ENCODE measurements at regions not wholly inside any gene's neighbourhood (a gene's known extent, or its start where the extent isn't known, plus 50 kb on each side); places are given as distances from the start of the nearest gene placed in this dataset.

DNA sequence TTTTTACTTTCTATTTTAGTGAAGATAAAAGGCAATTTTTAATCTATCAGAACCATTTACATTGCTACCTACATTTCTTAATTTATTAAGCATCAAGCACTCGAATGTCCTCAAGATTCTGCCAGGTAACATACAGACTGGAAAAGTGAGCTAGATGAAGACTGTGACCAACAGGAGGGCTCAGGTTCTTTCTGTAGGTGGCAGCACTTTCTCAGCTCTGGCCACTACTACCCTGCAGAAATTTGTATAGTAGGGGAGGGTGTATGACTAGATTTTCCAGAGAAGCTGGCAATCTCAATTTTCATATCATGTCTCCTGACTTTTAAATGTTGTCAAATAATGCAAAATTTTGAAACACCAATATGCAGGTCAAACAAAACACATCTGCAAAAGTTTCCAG, 165.0 kb upstream of the SUCLG2 start:
- H4K20me1 ChIP-seq (replicated peaks; ENCODE audit: control insufficient read depth, extremely low read depth, insufficient read depth, low read length) = no peaks in the 10 kb centered on the region
- H3K27ac ChIP-seq (ENCODE audit: insufficient read depth, low read depth, low read length) = no peak overlapping the region
- intact Hi-C loops (cut with micrococcal nuclease) (no loop called here), dilution Hi-C loops (cut with MboI; ENCODE audit: extremely low pct_ligation_motif_present, low sequenced_read_pairs) (no loop called here)
- TF ChIP-seq GATA2 (IDR thresholded peaks at IDR 0.05; ENCODE audit: insufficient read depth, insufficient read length, low read depth, low read length) = no peak
- no peak for TF ChIP-seq EZH2 (IDR thresholded peaks at IDR 0.05; ENCODE audit: borderline replicate concordance, low read depth, low read length, severe bottlenecking)
- TF ChIP-seq MYC (IDR thresholded peaks at IDR 0.05; ENCODE audit: low read depth, low read length) = no peak
- no peak for TF ChIP-seq FOS (IDR thresholded peaks at IDR 0.05; ENCODE audit: borderline replicate concordance, insufficient read depth, low read length)
- no peak for TF ChIP-seq POLR2AphosphoS5 (IDR thresholded peaks at IDR 0.05; ENCODE audit: insufficient read depth, low read depth, low read length)
- TF ChIP-seq, protein P1, sequence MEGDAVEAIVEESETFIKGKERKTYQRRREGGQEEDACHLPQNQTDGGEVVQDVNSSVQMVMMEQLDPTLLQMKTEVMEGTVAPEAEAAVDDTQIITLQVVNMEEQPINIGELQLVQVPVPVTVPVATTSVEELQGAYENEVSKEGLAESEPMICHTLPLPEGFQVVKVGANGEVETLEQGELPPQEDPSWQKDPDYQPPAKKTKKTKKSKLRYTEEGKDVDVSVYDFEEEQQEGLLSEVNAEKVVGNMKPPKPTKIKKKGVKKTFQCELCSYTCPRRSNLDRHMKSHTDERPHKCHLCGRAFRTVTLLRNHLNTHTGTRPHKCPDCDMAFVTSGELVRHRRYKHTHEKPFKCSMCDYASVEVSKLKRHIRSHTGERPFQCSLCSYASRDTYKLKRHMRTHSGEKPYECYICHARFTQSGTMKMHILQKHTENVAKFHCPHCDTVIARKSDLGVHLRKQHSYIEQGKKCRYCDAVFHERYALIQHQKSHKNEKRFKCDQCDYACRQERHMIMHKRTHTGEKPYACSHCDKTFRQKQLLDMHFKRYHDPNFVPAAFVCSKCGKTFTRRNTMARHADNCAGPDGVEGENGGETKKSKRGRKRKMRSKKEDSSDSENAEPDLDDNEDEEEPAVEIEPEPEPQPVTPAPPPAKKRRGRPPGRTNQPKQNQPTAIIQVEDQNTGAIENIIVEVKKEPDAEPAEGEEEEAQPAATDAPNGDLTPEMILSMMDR (IDR thresholded peaks at IDR 0.05; ENCODE audit: extremely low read depth in 1 of 2, insufficient read depth in 1 of 2, low read depth in 1 of 2, low read length in 2 of 2) = no peak
- no peak for TF ChIP-seq JUN (IDR thresholded peaks at IDR 0.05; ENCODE audit: borderline replicate concordance, insufficient read depth, insufficient read length, low read depth)
- no peak for TF ChIP-seq POLR2A (IDR thresholded peaks at IDR 0.05; ENCODE audit: low read depth, low read length)
- TF ChIP-seq, protein P2, sequence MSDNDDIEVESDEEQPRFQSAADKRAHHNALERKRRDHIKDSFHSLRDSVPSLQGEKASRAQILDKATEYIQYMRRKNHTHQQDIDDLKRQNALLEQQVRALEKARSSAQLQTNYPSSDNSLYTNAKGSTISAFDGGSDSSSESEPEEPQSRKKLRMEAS (IDR thresholded peaks at IDR 0.05; ENCODE audit: insufficient read depth, insufficient read length) = no peak
- no peak overlapping the region for H2AFZ ChIP-seq (ENCODE audit: low read depth, low read length)
- no peak overlapping the region for H3K9ac ChIP-seq (replicated peaks; ENCODE audit: extremely low read depth, insufficient read depth, low read length)
- H3K79me2 ChIP-seq (ENCODE audit: control insufficient read depth, insufficient read depth, low read length) = no peaks in the 10 kb centered on the region
- POLR2A ChIA-PET = no interaction called here
- no peaks in the 10 kb centered on the region for H3K36me3 ChIP-seq (ENCODE audit: control insufficient read depth in 2 of 2, extremely low read depth in 1 of 2, insufficient read depth in 2 of 2, low read length in 2 of 2)
- no peak overlapping the region for H3K4me2 ChIP-seq (ENCODE audit: insufficient read depth, low read length)
- FAIRE-seq = no peak
- no TSS peak for BruUV-seq (replicated peaks)
- H3K9me3 ChIP-seq (replicated peaks; ENCODE audit: control insufficient read depth, insufficient read depth, low read length) = no peaks in the 10 kb centered on the region
- CTCF ChIA-PET = interaction anchor here (0.9 to 1.2 kb wide), 4 partner anchors 151 to 1074 kb away, joined by 3 to 6 read pairs (median 3); no protein-coding TSS in a partner anchor
- no peak for DNase-seq (ENCODE audit: low read depth, low spot score)
- H3K27me3 ChIP-seq (ENCODE audit: control insufficient read depth in 2 of 2, insufficient read depth in 2 of 2, low read length in 2 of 2) = no peaks in the 10 kb centered on the region
- H3K4me1 ChIP-seq (ENCODE audit: control insufficient read depth, extremely low read depth, insufficient read depth, low read length) = no peaks in the 10 kb centered on the region
- no peak overlapping the region for H3K4me3 ChIP-seq (replicated peaks in 1 of 3; ENCODE audit: insufficient read depth in 1 of 3, low read depth in 1 of 3, low read length in 3 of 3)
- no peaks in the 10 kb centered on the region for H3K9me1 ChIP-seq (replicated peaks; ENCODE audit: control insufficient read depth, extremely low read depth, insufficient read depth, low read length)

Measured in endothelial cell of umbilical vein (primary cell).